GM03348 (cell line): ENCODE measurements at regions not wholly inside any gene's neighbourhood (a gene's known extent, or its start where the extent isn't known, plus 50 kb on each side); places are given as distances from the start of the nearest gene placed in this dataset.

ENCODE experiments used
- DNase-seq: peaks from one replicate; pipeline ENCODE4 v3.0.0; 2012; ENCODE audit warnings: low spot score

DNA sequence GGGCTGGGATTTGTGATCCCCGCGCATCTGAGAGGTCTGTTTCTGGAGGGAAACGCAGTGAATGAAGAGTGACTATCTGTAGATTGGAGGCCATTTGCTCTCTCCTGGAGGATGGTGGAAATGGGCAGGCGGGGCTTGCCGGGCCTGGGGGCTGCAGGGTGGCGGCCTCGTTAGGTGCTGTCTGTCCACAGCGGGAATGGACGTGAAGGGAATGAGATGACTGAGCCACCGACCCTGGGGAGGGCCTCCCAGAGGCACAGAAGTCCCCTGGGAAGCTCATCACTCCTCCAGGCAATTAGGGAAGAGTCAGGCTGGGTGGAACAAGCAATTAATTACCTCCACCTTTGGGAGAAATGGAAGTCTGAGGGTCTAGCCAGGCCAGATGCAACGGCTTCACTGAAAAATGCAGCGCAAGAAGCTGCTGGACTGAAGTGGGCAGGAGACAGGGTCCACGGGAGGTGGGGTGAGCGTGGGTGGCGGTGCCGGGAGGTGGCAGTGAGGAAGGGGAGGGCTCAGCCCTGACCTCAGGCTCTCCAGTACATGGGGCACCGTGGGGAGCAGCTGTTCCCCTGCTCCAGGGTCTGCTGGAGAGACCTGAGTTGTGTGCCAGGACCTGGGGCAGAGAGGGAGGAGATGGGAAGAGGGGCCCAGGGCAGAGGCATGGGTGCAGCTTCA lies 524.5 kb downstream of the BRD1 start:
- DNase-seq, result no peak

DNA sequence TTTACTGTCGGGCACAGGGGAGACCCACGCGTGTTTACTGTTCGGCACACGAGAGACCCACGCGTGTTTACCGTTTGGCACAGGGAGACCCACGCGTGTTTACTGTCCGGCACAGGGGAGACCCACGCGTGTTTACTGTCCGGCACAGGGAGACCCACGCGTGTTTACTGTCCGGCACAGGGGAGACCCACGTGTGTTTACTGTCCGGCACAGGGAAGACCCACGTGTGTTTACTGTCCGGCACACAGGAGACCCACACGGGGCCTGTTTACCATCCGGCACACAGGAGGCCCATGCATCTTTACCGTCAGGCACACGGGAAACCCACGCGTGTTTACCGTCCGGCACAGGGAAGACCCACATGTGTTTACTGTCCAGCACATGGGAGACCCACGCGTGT lies 525.1 kb downstream of the BRD1 start:
- DNase-seq, result no peak

DNA sequence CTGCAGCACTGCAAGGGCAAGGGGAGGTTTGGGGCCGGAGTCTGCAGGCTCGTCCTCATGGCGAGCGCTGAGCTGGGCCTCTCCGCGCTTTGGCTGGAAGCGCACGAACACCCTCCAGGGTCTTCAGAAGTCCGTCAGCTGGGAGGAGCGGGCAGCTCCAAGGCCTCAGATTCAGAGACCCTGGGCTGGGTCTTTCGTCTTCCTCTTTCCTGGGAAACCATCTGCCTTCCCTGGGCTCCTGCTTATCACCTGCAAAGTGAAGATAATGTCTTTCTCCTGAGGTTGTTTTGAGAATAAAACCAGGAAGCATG lies 525.6 kb downstream of the BRD1 start:
- DNase-seq, result no peak

DNA sequence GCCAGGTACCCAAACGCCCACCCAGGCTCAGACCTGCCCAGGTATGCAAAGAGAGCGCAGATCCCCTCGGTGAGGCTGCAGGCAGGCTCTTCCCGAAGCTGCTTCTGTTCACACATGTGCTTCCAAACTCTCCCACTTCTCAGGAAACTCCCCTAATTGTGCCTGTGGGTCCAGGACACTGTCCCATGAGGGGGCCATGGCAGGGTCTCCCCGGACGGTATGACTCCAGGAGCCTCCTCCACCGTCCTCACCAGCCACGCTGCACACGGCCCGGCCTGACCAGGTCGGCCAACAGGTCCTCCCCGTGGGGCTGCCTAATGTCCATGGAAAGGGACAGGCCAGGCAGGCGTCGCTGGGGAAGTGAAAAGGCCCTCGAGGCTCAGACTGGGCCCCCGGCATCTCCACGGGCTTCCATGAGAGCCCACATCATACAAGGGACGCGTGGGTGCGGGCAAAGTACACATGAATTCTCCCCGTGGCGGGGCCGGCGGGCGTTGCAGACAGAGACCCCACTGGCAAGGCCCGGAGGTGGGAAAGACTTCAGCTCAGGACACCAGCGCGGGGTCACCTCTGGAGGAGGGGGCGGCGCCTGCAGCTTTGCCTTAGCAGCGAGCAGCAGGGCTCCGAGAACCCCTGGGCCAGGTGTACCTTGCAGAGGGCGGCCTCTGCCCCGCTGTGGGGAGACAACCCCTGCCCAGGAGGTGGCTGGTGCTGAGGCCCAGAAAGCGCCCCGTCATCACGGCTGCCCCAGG lies 526.1 kb downstream of the BRD1 start:
- DNase-seq, result no peak

DNA sequence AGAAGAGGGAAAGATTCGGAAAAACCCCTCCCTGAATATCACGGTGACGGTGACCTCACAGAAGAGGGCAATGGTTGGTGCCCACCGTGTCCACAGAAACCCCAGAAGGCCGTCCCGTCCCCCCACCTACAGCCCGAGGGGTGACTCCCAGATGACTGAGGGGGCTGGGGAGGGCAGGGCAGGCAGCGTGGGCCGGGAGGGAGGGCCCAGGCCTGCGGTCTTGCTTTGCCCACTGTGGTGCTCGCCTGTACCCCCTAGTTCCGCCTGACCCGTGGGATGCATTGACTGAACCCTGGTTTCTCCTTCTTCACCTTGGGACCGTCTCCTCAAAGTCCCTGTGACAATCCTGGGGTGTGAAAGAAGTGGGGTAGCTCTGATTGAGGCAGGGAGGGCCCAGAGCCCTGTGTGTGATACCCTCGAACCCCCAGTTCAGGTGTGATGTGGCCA lies 526.7 kb downstream of the BRD1 start:
- DNase-seq, result no peak

DNA sequence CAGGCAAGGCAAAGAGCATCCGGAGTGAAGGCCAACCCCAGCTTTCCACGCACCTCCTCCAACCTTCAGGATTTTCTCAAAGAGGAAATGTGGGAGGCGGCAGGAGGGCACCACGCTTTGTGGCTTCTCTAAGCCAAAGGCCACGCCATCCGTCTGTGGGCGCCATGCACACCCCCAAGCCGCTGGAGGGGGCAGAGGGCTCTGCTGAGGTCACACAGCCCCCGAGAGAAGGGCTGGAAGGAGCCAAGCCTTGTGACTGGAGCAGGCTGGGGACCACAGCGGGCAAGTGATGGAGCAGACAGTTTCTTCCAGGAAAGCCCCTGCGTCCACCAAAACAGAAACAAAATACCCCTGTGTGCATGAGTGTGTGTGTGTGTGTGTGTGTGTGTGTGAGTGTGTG lies 527.4 kb downstream of the BRD1 start:
- no peak for DNase-seq

DNA sequence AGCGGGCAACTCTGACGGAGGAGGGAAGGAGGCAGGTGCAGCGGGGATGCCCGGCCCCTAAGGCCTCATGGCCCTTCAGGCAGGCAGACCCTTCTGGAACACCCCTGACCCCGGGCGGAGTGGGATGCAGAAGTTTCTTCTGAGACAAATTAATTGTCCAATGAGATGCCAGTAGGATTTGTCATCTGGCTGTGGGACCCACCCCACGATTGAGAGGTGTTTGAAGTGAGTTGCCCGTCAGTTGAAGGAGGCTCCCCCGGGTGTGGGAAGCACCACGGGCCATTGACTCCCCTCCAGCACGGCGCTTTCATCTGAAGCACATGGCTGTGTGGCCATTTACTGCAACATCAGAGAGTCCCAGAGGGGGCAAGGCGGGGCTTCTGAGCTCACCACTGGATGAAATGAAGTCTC lies 527.8 kb downstream of the BRD1 start:
- DNase-seq, result no peak

DNA sequence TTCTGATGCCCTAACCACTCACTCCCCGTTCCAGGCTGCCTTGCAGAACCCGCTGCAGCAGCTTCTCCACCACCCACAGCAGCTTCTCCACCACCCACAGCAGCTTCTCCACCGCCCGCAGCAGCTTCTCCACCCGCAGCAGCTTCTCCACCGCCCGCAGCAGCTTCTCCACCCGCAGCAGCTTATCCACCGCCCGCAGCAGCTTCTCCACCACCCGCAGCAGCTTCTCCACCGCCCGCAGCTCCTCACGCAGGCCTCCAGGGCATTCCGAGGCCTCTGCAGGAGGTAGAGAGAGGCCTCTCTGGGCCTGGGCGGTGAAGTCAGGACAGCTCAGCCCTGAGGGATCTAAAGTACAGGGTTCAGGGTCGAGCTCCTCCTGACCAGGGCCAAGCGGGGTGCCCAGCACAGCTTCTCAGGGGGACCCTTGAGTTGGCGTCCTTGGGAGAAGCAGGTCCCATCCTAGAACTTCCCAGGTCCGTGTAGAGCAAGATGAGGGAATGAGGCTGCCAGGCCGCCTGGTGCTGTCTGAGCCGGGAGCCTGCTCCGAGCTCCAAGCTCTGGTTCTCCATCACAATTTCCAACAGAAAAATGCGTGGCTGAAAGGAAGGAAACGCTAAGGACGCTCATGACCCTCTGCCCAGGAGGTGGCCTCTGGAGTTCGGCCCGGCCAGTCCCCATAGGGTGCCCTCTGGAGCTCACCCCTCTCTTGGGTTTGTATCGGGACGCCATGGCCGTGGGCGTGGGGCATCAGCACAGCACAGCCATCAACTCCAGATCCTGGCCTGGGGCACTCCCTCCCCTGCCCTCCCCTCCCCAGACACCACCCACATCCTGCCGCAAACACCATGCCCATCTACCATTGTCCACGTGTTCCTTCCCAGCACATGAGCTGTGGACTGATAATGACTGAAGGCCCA lies 528.6 kb downstream of the BRD1 start:
- DNase-seq, result no peak

DNA sequence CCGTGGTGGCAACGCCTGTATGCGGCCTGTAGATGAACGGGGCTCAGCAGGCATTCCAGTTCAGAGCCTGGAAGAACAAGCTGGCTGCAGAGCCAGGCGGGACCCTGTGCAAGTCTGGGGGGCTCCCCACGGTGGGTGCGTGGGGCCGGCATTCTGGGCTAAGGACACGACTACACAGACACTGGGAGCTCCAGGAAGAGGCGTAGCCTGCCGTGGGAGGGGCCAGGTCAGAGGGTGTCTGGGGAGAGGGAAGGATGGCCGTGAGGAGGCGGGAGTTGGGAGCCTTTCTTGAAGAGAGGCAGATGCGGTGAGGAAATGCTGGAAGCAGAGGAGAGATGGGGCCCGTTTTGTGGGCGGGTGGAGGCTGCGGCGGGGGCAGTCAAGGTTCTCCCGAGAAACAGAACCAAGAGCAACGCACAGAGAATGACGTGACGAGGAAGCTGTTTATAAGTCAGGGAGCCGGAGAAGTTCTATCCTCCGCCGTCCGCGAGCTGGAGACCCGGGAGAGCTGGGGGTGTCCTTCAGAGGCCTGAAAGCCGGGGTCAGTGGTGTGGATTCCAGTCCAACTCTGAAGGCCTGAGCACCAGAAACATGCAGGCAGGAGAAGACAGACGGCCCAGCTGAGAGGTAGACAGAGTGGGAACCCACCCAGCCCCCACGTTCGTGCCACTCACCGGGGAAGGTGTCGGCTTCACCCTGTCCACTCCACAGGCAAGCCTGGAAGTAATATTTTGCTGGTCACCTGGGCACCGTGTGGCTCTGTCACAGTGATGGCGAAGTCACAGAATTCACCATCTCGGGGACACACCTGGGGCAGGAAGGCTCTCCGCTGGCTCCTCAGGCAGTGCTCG lies 529.6 kb downstream of the BRD1 start:
- no peak for DNase-seq

DNA sequence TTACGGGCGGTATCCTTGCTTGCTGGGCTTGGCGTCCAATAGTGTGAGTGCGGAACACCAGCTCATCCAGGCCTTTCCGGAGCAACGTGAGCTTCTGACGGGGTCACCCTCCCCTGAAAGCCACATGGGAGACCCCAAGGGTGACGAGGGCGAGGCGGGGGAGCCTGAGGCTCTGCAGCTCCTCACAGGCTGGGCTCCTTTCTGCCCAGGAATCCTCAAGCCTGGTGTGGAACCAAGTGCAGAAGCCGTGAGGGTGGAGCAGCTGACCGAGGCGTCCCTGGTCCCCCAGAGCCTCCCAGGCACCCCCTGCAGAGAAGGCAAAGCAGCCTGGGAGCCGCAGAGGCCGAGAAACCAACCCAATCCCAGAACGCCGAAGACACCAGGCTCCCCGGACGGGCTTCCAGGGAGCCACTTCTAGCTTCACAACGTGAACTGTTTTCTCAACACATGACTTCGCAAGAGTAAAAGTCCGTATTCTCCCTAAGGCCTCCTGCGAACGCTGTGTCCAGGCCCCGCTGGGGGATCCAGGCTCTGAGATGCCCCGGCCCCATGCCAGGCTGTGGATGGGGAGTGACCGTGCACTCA lies 530.3 kb downstream of the BRD1 start:
- DNase-seq, result no peak

DNA sequence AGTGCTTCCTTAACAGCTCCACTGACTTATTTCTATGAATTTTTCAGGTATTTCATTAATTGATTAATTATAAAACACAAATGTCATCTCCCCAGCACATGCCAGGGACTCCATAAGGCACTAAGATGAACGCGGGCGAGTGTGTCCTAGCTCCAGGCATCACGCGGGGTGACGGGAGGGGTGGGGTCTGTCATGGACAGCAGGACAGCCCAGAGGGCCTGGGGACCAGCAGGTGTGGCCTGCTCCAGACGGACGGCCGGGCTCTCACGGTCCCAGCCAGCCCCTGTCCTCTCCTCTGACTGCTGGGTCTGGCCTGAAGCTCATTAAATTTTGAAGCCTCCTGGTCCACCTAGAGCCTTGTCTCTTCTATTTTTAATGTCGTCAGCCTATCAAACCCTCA lies 531.1 kb downstream of the BRD1 start:
- DNase-seq, result no peak

DNA sequence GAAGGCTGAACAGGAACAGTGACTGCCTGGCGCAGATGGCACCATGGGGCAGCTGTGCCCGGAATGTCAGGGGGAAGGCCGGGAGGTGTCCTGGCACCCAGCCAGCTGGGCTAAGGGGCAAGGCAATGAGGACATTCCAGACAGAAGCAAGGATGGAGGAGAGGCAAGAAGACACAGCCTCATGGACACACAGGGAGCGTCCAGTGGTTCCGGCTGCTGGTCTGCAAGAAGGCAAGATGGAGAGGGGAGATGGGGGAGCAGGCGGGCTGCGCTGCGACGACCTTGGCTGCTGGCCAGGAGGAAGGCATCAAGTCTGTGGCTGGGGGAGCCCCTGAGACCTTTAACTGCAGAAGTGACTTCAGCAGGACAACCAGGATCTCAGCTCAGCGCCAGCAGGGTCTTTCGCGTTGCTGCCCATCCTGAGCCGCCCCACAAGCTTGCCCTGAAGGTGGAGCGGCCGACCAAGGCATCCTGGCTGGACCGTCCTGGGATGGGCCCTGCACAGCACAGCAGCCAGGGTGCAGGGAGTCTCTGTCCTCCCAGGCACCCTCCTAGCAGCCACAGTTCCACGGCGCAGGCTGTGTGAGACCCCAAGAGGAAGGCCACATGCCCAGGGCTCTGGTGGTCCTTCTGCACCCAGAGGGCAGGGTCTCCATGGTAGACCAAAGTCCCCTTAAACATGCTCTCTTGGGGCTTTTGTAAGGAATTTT lies 531.7 kb downstream of the BRD1 start:
- DNase-seq, result no peak

DNA sequence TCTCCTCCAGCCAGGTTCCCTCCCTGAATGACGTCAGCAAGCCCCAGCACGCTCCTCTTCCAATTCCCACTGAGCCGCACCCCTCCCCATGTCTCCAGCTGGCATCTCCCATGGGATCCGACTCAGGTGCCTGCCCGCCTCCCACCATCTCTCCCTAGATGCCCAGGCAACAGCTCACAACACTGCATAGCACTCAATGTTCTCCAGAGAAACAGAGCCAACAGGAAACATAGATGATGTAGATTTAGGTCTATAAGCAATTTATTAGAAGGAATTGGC lies 532.3 kb downstream of the BRD1 start:
- no peak for DNase-seq

DNA sequence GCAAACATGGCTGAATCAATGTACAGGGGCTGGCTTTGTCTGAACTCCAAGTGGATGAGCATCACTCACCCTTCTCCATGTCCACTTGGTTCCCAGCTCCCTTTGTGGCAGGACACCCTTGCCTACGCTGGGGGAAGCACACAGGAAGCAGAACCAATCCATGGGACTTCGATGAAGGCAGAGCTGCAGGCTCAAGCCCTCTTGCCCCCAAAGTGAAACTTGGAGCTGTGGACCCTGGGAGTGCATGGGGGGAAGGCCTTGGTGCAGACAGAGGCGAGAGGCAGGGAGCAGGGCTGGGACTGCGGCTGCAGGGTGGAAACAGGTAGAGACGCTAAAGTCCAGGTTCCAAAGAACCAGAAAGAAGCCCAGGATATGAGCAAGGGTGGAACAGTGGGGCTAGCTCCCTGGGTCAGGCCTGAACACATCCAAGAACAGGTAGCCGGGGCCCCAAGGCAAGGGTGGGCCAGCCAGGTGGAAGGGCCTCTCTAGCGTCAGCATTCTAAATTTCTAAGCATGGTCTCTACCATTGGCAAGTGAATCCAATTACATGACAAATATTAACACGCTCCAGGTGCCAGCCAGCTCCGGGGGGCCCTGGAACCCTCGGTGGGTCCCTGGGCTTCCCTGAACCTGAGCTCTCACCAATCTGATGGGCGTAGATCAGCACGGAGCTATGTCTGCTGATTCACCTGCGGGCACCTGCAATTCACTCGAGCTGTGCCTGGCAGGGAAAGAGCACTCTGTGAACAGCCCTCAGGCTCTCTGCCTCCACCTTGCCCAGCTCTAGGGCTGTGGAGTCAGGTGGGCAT lies 532.8 kb downstream of the BRD1 start:
- DNase-seq, result no peak

DNA sequence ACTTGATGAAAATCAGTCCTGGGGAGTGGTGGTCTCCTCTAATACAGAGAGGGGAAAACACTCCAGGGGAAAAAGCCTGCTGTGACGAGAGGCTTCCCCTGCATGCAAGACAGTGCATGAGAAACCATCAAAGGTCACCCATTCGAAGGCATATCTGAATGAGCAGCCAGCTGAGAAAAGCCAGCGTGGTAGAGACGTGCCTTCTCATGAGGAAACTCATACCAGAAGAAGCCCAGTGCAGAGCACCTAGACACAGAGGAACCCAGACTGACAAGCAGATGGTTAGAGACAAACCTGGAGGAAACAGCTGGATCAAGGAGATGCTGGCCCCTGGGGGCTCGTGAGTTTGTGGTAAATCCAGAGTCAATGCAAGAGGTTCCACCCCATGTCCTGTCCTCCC lies 534.8 kb downstream of the BRD1 start:
- no peak for DNase-seq

DNA sequence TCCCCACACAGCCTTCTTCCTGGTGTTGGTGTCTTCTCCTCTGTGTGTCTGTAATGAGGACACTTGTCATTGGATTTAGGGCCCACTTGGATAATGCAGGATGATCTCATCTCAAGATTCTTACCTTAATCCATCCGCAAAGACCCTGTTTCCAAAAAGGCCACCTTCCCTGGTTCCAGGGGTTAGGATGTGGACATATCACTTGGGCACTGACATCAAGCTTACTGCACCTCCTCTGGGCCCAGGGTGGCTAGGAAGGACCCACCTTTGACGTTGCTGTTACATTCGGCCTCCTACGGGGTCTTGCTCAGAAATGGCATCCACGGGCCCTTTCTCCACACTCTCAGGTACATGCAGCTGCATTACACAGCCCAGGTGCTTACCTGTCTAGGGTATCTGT lies 535.9 kb downstream of the BRD1 start:
- no peak for DNase-seq

DNA sequence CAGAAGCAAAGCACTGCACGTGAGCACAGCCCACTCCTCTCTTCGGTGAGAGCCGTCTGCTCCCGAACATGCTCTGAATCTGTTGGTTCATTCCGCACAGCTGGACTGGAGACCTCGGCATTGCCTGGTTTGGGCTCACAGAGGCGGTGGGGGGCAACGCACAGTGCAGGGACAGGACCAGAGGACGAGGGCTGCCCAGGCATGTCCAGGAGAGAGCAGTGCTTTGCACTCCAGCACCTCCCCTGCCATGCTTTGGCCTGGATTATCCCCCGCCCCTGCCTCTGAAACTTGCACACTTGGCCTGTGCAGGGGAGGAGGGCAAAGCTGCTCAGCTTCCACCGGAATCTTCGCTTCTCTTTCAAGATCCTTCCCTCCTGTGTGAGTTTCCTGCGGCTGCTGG lies 536.5 kb downstream of the BRD1 start:
- DNase-seq, result no peak

DNA sequence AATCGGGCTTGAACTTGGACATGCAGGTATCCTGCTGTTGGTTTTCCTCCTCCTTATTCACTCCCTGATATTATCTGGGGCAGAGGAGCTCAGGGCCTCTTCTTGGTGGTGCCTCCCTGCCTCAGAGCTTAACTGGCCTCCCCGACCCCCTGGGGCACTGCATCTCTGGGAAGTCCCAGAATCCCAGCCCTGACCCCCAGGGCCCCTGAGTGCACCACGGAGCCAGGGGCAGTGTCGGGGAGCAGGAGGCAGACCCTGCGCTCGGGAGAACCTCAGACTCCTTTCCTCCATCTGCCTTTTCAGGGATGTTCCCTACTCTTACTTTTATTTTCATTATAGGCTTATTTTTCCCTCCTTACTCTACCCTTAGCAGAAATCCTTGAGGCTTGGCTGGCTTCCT lies 537.0 kb downstream of the BRD1 start:
- DNase-seq, result no peak

DNA sequence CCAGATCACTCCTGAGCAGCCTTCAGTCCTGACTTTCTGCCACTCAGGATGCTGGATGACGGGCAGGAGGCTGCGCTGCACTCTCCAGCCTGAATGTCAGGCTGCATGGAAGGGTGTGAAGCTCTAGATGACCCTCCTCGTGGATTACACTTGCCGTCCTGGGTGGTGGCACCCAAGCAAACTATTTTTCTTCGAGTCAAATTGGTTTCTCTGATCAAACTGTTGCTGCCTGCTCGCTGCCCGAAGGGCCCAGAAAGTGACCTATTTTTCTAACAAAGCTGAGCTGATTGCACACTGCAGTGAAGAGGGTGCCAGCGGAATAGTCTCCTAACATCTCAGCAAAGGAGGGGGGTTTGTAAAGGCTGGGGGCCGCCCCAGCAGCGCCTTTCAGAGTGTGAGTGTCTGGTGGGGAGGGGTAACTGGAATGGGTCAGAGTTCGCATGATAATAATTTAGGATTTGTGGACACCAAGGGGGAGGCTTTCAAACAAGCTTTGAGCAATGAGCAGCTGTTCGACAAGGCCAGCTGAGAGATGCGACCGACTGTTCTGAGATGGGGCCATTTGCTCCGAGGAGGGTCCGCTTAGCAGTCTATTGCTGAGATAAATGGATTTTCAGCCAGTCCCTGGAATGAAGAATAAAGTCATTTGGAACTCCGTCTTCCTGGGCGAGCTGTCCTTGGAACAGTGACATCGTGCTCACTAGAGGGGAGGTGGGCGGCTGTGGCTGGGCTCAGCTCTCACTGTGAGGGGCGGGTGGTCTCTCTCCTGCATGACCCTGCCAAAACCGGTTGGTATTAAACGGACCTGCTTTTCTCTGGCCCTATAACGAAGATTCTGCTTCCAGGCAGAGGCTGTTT lies 537.6 kb downstream of the BRD1 start:
- DNase-seq, result no peak
